ENCODE measurements at regions not wholly inside any gene's neighbourhood (a gene's known extent, or its start where the extent isn't known, plus 50 kb on each side); places are given as distances from the start of the nearest gene placed in this dataset.

DNA sequence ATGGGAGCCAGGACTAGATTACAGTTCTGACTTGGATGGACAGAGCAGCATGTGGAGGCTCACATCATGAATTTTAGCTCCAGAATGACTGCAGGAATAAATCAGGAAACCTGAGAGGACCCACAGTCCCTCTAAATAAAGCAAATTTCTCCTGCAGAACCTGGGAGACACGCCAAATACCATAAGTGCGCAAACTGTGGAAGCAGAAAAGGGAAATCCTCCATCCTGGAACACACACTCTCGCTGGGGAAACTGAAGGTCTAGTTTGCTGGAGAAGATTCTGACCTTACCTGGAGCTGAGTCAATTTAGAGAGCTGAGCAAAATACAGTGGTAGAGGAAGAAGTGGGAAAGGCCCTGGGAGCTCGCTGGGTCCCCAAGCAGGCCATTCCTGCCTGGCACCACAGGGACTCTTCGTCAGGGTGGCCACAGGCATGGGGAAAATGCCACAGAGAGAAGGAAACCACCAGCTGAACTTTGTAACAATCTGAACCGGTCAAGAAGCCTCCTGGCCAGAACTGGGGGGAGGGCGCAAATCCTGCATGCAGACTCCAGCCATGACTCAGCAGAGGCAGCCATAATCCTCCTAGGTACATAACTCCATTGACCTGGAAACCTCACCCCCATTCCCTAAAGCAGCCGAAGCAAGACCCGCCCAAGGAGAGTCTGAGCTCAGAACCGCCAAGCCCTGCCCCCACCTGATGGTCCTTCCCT lies 390.9 kb downstream of the LRRC70 start:
- DNase-seq (ENCODE audit: extremely low spot score) = no peak
- ChIA-PET CTCF (interaction anchor here (1.6 to 1.7 kb wide), 2 partner anchors 9 to 21 kb away, joined by 5 to 7 read pairs; no protein-coding TSS in a partner anchor), POLR2A (no interaction called here)
- TF ChIP-seq, protein P1, sequence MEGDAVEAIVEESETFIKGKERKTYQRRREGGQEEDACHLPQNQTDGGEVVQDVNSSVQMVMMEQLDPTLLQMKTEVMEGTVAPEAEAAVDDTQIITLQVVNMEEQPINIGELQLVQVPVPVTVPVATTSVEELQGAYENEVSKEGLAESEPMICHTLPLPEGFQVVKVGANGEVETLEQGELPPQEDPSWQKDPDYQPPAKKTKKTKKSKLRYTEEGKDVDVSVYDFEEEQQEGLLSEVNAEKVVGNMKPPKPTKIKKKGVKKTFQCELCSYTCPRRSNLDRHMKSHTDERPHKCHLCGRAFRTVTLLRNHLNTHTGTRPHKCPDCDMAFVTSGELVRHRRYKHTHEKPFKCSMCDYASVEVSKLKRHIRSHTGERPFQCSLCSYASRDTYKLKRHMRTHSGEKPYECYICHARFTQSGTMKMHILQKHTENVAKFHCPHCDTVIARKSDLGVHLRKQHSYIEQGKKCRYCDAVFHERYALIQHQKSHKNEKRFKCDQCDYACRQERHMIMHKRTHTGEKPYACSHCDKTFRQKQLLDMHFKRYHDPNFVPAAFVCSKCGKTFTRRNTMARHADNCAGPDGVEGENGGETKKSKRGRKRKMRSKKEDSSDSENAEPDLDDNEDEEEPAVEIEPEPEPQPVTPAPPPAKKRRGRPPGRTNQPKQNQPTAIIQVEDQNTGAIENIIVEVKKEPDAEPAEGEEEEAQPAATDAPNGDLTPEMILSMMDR (IDR thresholded peaks at IDR 0.05; ENCODE audit: control extremely low read depth, extremely low read depth, low read depth, missing control alignments) = no peak

DNA sequence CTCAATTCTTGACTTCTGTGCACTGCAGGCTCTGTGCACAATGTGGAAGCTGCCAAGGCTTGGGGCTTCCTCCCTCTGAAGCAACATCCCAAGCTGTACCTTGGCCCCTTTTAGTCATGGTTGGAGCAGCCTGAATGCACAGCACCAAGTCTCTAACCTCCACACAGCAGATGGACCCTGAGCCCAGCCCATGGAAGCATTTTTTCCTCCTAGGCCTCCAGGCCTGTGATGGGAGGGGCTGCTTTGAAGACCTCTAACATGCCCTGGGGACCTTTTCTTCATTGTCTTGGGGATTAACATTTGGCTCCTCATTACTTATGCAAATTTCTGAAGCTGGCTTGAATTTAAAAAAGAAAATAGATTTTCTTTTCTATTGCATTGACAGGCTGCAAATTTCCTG lies 385.8 kb downstream of the LRRC70 start:
- CTCF ChIA-PET = no interaction called here
- TF ChIP-seq, protein P1 (IDR thresholded peaks at IDR 0.05; ENCODE audit: control extremely low read depth, extremely low read depth, low read depth, missing control alignments) = no peak
- DNase-seq (ENCODE audit: extremely low spot score) = no peak
- POLR2A ChIA-PET = no interaction called here

DNA sequence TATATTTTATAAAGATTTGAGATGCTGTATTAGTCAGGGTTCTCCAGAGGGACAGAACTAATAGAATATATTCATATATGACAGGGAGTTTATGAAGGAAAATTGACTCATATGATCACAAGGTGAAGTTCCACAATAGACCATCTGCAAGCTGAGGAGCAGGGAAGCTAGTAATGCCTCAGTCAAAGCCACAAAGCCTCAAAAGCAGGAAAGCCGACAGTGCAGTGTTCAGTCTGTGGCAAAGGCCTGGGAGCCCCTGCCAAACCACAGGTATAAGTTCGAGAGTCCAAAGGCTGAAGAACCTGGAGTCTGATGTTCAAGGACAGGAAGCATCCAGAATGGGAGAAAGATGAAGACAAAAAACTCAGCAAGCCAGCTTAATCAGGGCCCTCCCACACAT lies 382.2 kb downstream of the LRRC70 start:
- TF ChIP-seq, protein P1 (IDR thresholded peaks at IDR 0.05; ENCODE audit: control extremely low read depth, extremely low read depth, low read depth, missing control alignments) = no peak
- POLR2A ChIA-PET = no interaction called here
- CTCF ChIA-PET = no interaction called here
- DNase-seq (ENCODE audit: extremely low spot score) = no peak

DNA sequence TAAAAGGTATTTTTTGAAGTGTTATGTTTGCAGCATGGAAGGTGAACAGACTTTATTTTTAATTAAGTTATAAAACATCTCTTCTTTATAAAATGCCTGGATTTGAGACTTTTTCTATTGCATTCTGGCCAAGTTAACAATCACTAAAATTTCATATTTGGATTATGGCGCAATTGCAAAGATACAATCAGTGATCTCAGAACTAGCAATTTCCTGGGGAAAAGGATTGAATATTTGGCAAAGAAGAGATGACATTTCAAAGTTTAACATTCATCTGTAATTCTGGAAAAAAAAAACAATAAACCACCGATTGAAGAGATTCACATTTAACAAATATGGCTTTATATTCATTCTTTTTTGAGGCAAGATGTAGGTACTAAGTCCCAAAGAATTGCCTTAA lies 378.0 kb downstream of the LRRC70 start:
- ChIA-PET CTCF (no interaction called here), POLR2A (no interaction called here)
- DNase-seq (ENCODE audit: extremely low spot score) = no peak
- TF ChIP-seq, protein P1 (IDR thresholded peaks at IDR 0.05; ENCODE audit: control extremely low read depth, extremely low read depth, low read depth, missing control alignments) = no peak

DNA sequence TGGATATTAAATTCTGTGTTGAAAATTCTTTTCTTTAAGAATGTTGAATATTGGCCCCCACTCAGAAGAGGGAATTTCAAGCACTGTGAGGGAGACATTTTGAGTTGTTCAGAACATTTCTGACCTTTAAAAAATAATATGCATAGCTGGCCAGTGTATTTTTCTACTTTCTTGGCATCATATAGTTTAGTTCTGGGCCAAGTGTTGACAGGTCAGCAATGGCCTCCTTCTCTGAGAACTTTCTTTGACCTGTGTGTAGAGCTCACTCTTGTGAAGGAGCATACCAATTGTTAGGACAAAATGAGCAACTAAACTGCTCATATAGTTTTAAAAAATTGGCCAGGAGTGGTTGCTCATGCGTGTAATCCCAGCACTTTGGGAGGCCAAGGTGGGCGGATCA lies 376.0 kb downstream of the LRRC70 start:
- TF ChIP-seq, protein P1 (IDR thresholded peaks at IDR 0.05; ENCODE audit: control extremely low read depth, extremely low read depth, low read depth, missing control alignments) = no peak
- POLR2A ChIA-PET = no interaction called here
- no peak for DNase-seq (ENCODE audit: extremely low spot score)
- CTCF ChIA-PET = interaction anchor here (0.9 kb wide), 1 partner anchor 18 kb away, joined by 3 read pairs; no protein-coding TSS in a partner anchor

DNA sequence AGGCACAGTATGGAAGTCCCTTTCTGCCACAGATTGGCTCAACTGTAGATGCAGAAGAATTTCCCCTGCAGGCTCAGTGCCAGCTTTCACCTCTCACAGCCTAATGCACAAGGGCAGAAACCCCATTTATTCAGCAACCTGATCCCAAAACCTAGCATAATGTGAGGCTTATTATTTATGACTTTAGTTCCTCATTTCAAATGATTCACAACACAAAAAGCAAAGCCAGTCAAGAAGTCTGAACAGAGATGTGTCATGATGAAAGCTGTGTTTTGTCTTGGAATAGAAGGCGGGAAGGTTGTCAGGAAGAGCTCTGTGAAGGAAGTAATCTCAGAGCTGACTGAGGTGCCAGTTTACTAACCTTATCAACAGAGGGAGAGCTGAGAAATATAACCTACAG lies 369.7 kb downstream of the LRRC70 start:
- POLR2A ChIA-PET = no interaction called here
- TF ChIP-seq, protein P1 (IDR thresholded peaks at IDR 0.05; ENCODE audit: control extremely low read depth, extremely low read depth, low read depth, missing control alignments) = no peak
- CTCF ChIA-PET = interaction anchor here (1.4 to 1.6 kb wide), 2 partner anchors 10 to 20 kb away, joined by 4 to 7 read pairs; no protein-coding TSS in a partner anchor

More for the DNA sequence above, 369.7 kb downstream of the LRRC70 start:
- no peak for DNase-seq (ENCODE audit: extremely low spot score)
